ENCODE measurements at regions not wholly inside any gene's neighbourhood (a gene's known extent, or its start where the extent isn't known, plus 50 kb on each side); places are given as distances from the start of the nearest gene placed in this dataset.

DNA sequence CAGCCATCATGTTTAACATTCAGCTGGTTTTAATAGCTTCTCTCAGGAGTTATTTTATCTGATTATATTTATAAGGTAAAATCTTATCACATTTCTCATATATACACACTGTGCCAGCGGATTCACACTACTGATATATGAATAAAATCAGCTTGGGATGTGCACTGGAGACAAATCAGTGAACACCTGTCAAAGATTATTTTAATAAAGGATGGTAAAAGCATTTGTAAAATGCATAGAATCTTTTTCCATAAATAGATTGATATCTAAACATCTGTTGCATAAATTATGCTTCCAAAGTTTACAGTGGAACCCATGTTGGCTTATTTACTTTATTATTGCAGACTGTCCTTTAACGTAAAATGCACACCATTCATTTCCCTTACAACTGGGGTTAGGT is 1125.8 kb upstream of the CNTN5 start:
- CTCF ChIA-PET: no interaction called here
- POLR2A ChIA-PET: no interaction called here
- Mint-ChIP-seq H3K36me3 (ENCODE audit: low read depth) (no peaks in the 10 kb centered on the region), H3K9me3 (peaks cover 12% of the 10 kb centered on the region), H3K4me1 (ENCODE audit: low read depth) (no peaks in the 10 kb centered on the region), H3K27ac (no peak overlapping the region), H3K27me3 (no peaks in the 10 kb centered on the region), H3K4me3 (no peak overlapping the region)
- DNase-seq (no peak), ATAC-seq (no peak)
- TF ChIP-seq, protein P1, sequence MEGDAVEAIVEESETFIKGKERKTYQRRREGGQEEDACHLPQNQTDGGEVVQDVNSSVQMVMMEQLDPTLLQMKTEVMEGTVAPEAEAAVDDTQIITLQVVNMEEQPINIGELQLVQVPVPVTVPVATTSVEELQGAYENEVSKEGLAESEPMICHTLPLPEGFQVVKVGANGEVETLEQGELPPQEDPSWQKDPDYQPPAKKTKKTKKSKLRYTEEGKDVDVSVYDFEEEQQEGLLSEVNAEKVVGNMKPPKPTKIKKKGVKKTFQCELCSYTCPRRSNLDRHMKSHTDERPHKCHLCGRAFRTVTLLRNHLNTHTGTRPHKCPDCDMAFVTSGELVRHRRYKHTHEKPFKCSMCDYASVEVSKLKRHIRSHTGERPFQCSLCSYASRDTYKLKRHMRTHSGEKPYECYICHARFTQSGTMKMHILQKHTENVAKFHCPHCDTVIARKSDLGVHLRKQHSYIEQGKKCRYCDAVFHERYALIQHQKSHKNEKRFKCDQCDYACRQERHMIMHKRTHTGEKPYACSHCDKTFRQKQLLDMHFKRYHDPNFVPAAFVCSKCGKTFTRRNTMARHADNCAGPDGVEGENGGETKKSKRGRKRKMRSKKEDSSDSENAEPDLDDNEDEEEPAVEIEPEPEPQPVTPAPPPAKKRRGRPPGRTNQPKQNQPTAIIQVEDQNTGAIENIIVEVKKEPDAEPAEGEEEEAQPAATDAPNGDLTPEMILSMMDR (IDR thresholded peaks at IDR 0.05): no peak
- intact Hi-C loops (cut with micrococcal nuclease): no loop called here

DNA sequence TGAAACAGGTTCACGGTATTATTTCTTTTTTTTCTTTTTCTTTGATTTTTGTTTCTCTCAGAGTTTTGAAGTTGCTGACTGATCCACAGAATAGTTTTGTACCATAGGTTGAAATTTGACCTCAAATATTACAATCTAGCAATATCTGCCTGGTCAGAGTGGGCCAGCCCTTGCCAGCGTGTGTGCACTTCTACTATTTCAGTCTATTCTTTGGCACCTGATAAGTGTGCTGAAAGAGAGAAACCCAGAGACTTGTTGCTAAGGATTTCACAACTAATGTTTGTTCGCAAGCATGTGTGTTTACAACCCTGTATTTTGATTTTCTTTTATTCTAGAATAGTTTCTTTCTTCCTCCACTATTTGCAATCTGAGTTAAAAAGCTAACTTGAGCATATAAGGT is 1125.2 kb upstream of the CNTN5 start:
- TF ChIP-seq, protein P1 (IDR thresholded peaks at IDR 0.05): no peak
- H3K9me3 Mint-ChIP-seq: peaks cover 12% of the 10 kb centered on the region
- intact Hi-C loops (cut with micrococcal nuclease): no loop called here

DNA sequence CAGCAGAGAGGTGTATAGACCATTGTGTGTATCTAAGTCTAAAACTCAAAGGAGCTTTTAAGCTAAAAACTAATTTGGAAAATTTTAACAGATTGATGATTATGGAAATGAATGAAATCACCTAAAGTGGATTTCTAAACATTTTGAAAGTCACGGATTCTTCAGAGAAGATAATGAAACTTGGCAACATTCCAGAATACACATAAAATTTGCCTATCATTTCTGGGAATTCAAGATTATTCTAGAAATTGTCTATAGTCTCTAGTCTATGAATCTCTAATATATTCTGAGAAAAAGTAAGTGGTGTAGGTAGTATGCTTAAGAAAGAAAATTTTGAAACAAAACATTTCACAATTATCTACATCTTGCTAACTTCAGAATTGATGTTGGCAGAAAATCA is 1117.9 kb upstream of the CNTN5 start:
- POLR2A ChIA-PET: no interaction called here

More for the DNA sequence above, 1125.2 kb upstream of the CNTN5 start:
- H3K4me1 Mint-ChIP-seq (ENCODE audit: low read depth): no peaks in the 10 kb centered on the region
- CTCF ChIA-PET: no interaction called here
- no peak overlapping the region for H3K4me3 Mint-ChIP-seq
- H3K36me3 Mint-ChIP-seq (ENCODE audit: low read depth): no peaks in the 10 kb centered on the region
- H3K27me3 Mint-ChIP-seq: no peaks in the 10 kb centered on the region
- H3K27ac Mint-ChIP-seq: no peak overlapping the region
- POLR2A ChIA-PET: no interaction called here
- ATAC-seq: no peak
- no peak for DNase-seq

DNA sequence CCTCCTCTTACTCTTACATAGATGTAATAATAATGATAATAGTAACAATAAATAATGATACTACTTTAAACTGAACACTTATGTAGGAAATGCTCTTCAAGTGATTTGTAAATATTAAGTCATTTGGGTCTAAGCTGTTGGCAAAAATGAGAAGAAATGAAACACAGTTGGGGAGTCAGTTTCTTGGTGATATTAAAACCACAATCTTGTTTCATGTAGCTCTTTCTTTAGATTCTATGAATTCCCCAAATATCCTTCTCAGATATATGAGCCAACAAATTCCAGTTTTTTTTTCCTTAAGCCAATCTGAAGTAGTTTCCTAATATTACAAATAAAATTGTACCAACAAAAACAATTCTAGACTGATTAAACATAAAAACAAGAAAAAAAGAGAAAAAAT is 1115.6 kb upstream of the CNTN5 start:
- Mint-ChIP-seq H3K4me1 (ENCODE audit: low read depth) (no peaks in the 10 kb centered on the region), H3K27ac (no peak overlapping the region), H3K36me3 (ENCODE audit: low read depth) (no peaks in the 10 kb centered on the region), H3K4me3 (no peak overlapping the region), H3K9me3 (peaks cover 9% of the 10 kb centered on the region), H3K27me3 (no peaks in the 10 kb centered on the region)
- POLR2A ChIA-PET: no interaction called here
- intact Hi-C loops (cut with micrococcal nuclease): no loop called here
- TF ChIP-seq, protein P1 (IDR thresholded peaks at IDR 0.05): no peak
- CTCF ChIA-PET: no interaction called here
- DNase-seq: no peak
- ATAC-seq: no peak

More for the DNA sequence above, 1117.9 kb upstream of the CNTN5 start:
- Mint-ChIP-seq H3K4me3 (no peak overlapping the region), H3K27me3 (no peaks in the 10 kb centered on the region), H3K27ac (no peak overlapping the region), H3K4me1 (ENCODE audit: low read depth) (no peaks in the 10 kb centered on the region), H3K36me3 (ENCODE audit: low read depth) (no peaks in the 10 kb centered on the region), H3K9me3 (peaks cover 6% of the 10 kb centered on the region)
- TF ChIP-seq, protein P1 (IDR thresholded peaks at IDR 0.05): no peak
- ATAC-seq (no peak), DNase-seq (no peak)
- intact Hi-C loops (cut with micrococcal nuclease): no loop called here
- CTCF ChIA-PET: no interaction called here

DNA sequence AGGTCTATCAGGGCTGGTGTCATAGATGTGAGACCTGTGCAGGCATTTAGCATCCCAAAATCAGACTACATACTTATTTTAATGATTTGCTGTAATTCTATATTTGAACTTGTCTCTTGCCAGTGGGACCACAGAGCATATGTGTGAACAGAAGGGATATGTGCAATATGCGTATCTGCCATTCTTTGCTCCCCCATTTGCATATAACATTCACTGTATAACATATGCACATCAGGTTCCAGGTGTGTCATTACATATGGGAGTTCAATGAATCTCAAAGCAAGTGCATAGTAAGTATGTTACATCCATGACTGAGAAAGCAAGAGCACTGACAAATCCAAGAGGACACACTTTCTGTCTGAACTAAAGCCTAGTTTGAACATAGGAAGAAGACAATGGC is 1115.1 kb upstream of the CNTN5 start:
- Mint-ChIP-seq H3K4me3 (no peak overlapping the region), H3K9me3 (peaks cover 9% of the 10 kb centered on the region), H3K27ac (no peak overlapping the region), H3K27me3 (no peaks in the 10 kb centered on the region), H3K4me1 (ENCODE audit: low read depth) (no peaks in the 10 kb centered on the region), H3K36me3 (ENCODE audit: low read depth) (no peaks in the 10 kb centered on the region)
- CTCF ChIA-PET: no interaction called here
- ATAC-seq: no peak
- POLR2A ChIA-PET: no interaction called here
- intact Hi-C loops (cut with micrococcal nuclease): no loop called here
- no peak for DNase-seq
- TF ChIP-seq, protein P1 (IDR thresholded peaks at IDR 0.05): no peak
